ENCODE measurements at regions not wholly inside any gene's neighbourhood (a gene's known extent, or its start where the extent isn't known, plus 50 kb on each side); places are given as distances from the start of the nearest gene placed in this dataset.

DNA sequence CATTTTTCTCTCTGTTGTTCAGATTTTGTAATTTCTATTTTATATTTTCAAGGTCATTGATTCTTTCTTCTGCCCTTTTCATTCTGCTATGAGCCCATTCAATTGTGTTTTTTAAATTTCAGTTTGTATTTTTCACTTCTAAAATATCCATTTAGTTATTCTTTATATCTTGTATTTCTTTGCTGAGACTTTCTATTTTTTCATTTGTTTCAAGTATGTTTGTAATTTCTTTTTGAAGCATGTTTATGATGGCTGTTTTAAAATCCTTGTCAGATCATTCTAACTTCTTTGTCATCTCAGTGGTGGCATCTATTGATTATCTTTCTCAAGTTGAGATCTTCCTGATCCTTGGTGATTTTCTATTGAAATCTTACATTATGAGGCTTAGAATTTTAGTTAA, 157.2 kb upstream of the USP9X start:
- intact Hi-C loops (cut with DNase I; ENCODE audit: low total_unique reads), result no loop called here
- TF ChIP-seq POLR2A (IDR thresholded peaks at IDR 0.05), result no peak
- TF ChIP-seq POLR2AphosphoS5 (IDR thresholded peaks at IDR 0.05), result no peak
- TF ChIP-seq, protein P1, sequence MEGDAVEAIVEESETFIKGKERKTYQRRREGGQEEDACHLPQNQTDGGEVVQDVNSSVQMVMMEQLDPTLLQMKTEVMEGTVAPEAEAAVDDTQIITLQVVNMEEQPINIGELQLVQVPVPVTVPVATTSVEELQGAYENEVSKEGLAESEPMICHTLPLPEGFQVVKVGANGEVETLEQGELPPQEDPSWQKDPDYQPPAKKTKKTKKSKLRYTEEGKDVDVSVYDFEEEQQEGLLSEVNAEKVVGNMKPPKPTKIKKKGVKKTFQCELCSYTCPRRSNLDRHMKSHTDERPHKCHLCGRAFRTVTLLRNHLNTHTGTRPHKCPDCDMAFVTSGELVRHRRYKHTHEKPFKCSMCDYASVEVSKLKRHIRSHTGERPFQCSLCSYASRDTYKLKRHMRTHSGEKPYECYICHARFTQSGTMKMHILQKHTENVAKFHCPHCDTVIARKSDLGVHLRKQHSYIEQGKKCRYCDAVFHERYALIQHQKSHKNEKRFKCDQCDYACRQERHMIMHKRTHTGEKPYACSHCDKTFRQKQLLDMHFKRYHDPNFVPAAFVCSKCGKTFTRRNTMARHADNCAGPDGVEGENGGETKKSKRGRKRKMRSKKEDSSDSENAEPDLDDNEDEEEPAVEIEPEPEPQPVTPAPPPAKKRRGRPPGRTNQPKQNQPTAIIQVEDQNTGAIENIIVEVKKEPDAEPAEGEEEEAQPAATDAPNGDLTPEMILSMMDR (IDR thresholded peaks at IDR 0.05), result no peak

DNA sequence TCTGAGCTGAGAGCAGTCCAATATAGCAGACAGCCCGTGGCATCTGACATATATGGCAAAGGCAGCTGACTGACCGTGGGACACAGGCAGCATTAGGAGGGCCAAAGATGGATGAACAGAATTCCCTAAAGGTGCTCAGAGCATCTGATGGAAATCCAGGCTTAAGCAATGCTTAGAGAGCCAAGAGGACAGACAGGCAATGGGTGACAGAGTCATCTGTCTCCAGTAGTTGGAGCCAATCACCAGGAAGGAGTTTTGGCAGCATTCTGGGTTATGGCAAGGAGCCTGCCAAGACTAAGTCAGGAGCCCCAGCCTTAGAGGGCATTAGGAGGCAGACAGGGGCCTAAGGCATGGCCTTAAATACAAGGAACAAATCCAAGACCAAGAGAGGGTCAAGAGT, 153.3 kb upstream of the USP9X start:
- Histone ChIP-seq H3K9me3 (peaks cover 7 to 22% of the 10 kb centered on the region in 2 donors), H3K36me3 (no peaks in the 10 kb centered on the region), H3K27ac (peak overlapping the region; percentile 17 to 86), H3K4me1 (no peaks in the 10 kb centered on the region), H3K4me3 (no peak overlapping the region), H3K27me3 (peaks cover 0 to 38% of the 10 kb centered on the region in 2 donors)
- no peak for TF ChIP-seq POLR2AphosphoS5 (IDR thresholded peaks at IDR 0.05)
- TF ChIP-seq, protein P1 (IDR thresholded peaks at IDR 0.05), result no peak
- TF ChIP-seq POLR2A (IDR thresholded peaks at IDR 0.05), result no peak
- DNase-seq (ENCODE audit: low spot score in 2 of 2), result no peak
- intact Hi-C loops (cut with DNase I; ENCODE audit: low total_unique reads), result no loop called here

More for the DNA sequence above, 157.2 kb upstream of the USP9X start:
- peaks cover 0 to 36% of the 10 kb centered on the region in 2 donors for H3K27me3 ChIP-seq
- H3K36me3 ChIP-seq, result no peaks in the 10 kb centered on the region
- DNase-seq (ENCODE audit: low spot score in 2 of 2), result no peak
- no peaks in the 10 kb centered on the region for H3K4me1 ChIP-seq
- no peak overlapping the region for H3K27ac ChIP-seq
- H3K9me3 ChIP-seq, result peaks cover 7 to 28% of the 10 kb centered on the region in 2 donors
- H3K4me3 ChIP-seq, result no peak overlapping the region

DNA sequence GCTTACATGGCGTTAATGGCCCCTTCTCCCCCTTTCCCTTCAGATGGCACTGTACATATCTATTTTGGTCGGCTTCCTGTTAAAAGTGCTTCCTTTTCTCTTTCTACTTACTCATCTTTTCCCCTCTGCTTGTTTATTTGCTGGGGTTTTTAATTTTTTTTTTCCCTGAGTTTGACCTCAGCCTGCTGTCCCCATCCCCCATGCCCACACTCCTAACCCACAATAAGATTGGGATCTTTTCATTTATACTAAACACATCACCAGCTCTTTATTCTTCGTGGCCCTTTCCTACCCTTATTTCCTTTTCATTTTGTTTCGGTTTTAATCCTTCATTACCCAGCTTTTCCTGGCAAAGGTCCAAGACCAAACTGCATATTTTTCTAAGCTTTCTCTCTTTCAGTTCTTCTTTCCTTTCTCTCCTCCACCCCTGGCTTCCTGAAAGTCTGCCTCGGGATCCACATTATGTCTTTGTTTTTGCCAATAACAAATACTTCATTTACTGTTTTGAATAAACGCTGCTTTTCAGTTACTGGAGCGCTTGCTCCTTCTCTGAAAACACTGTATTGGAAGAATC, 152.0 kb upstream of the USP9X start:
- Histone ChIP-seq H3K4me1 (no peaks in the 10 kb centered on the region), H3K27ac (peak overlapping the region; percentile 56 to 86), H3K27me3 (peaks cover 0 to 38% of the 10 kb centered on the region in 2 donors), H3K9me3 (peaks cover 6 to 9% of the 10 kb centered on the region in 2 donors), H3K4me3 (peak overlapping the region in 2 of 3 donors; percentile 17 to 39), H3K36me3 (no peaks in the 10 kb centered on the region)
- TF ChIP-seq POLR2A (IDR thresholded peaks at IDR 0.05), result no peak
- TF ChIP-seq, protein P1 (IDR thresholded peaks at IDR 0.05), result no peak
- TF ChIP-seq POLR2AphosphoS5 (IDR thresholded peaks at IDR 0.05), result no peak
- DNase-seq (ENCODE audit: low spot score in 2 of 2), result no peak
- intact Hi-C loops (cut with DNase I; ENCODE audit: low total_unique reads), result no loop called here

DNA sequence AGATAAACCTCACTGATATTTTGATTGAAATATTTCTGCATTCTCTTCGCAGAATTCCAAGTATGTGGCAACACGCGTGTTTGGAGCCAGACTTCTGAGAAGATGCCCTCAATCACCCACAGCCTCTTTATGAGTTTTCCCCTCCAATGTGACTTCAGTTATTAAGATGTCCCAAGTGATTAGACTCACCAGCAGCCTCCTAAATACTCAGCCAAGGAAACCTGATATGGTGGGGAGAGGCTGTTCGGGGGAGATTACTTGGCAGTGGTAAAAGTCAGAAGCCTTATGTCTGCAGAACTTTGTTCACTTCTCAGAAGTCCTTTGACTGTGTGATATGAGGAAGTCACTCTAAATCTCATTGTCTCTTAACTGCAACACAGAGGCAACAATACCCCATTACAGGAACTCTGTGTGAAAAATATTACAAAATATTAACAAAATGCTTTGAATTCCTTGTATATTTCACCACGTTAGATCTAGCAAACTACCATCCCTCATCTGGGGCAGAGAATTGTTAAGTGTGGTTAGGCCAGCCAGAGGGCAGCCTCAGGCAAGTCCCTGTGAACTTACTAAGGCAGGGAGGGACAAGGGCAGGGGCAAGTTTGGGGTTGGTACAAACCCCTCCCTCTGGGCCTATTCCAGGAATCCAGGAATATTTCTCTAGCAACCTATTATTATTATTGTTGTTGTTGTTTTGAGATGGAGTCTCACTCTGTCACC, 151.4 kb upstream of the USP9X start:
- DNase-seq (ENCODE audit: low spot score in 2 of 2), result no peak
- H3K27ac ChIP-seq, result peak overlapping the region; percentile 56 to 86
- TF ChIP-seq POLR2AphosphoS5 (IDR thresholded peaks at IDR 0.05) (no peak), POLR2A (IDR thresholded peaks at IDR 0.05) (no peak)
- TF ChIP-seq, protein P1 (IDR thresholded peaks at IDR 0.05), result no peak
- peak overlapping the region in 2 of 3 donors; percentile 17 to 39 for H3K4me3 ChIP-seq
- no peaks in the 10 kb centered on the region for H3K36me3 ChIP-seq
- H3K4me1 ChIP-seq, result no peaks in the 10 kb centered on the region
- peaks cover 0 to 37% of the 10 kb centered on the region in 2 donors for H3K27me3 ChIP-seq
- H3K9me3 ChIP-seq, result peaks cover 0 to 3% of the 10 kb centered on the region in 2 donors
- intact Hi-C loops (cut with DNase I; ENCODE audit: low total_unique reads), result no loop called here

DNA sequence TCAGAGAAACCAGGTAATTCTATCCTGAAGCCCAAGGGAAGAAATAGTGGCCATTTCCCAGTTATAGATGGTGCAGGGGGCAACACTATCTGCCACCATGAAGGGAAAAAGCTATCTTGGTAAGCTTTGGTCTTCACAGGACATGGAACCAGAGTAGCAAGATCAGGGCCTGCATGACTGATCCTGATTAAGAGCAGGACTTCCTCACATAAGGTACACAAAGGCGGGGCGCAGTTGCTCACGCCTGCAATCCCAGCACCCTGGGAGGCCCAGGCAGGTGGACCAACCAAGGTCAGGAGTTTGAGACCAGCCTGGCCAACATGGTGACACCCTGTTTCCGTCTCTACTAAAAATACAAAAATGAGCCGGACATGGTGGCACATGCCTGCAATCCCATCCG, 148.4 kb upstream of the USP9X start:
- no peaks in the 10 kb centered on the region for H3K9me3 ChIP-seq
- no peaks in the 10 kb centered on the region for H3K4me1 ChIP-seq
- no peak for DNase-seq (ENCODE audit: low spot score in 2 of 2)
- TF ChIP-seq, protein P1 (IDR thresholded peaks at IDR 0.05), result no peak
- no peak for TF ChIP-seq POLR2AphosphoS5 (IDR thresholded peaks at IDR 0.05)
- TF ChIP-seq POLR2A (IDR thresholded peaks at IDR 0.05), result no peak
- intact Hi-C loops (cut with DNase I; ENCODE audit: low total_unique reads), result no loop called here
- H3K36me3 ChIP-seq, result no peaks in the 10 kb centered on the region
- H3K27ac ChIP-seq, result no peak overlapping the region
- H3K27me3 ChIP-seq, result peaks cover 0 to 29% of the 10 kb centered on the region in 2 donors
- H3K4me3 ChIP-seq, result no peak overlapping the region

Data from breast epithelium (tissue), 4 donors.